DND-41 (cell line): ENCODE measurements at regions not wholly inside any gene's neighbourhood (a gene's known extent, or its start where the extent isn't known, plus 50 kb on each side); places are given as distances from the start of the nearest gene placed in this dataset.

Source experiments
- EZH2 ChIP-seq: IDR thresholded peaks from 3 replicates; pipeline ENCODE4 v1.6.1; 2012; ENCODE audit warnings: borderline replicate concordance, low read depth, mild to moderate bottlenecking, moderate library complexity, low read length, inconsistent platforms; ENCODE audit not compliant: severe bottlenecking
- TF ChIP-seq, protein P1 (sequence below): IDR thresholded peaks from 2 replicates; pipeline ENCODE4 v1.5.1; 2012; ENCODE audit warnings: borderline replicate concordance, low read length, moderate library complexity, mild to moderate bottlenecking; ENCODE audit not compliant: poor library complexity, severe bottlenecking; ENCODE audit errors: extremely low read depth

DNA sequence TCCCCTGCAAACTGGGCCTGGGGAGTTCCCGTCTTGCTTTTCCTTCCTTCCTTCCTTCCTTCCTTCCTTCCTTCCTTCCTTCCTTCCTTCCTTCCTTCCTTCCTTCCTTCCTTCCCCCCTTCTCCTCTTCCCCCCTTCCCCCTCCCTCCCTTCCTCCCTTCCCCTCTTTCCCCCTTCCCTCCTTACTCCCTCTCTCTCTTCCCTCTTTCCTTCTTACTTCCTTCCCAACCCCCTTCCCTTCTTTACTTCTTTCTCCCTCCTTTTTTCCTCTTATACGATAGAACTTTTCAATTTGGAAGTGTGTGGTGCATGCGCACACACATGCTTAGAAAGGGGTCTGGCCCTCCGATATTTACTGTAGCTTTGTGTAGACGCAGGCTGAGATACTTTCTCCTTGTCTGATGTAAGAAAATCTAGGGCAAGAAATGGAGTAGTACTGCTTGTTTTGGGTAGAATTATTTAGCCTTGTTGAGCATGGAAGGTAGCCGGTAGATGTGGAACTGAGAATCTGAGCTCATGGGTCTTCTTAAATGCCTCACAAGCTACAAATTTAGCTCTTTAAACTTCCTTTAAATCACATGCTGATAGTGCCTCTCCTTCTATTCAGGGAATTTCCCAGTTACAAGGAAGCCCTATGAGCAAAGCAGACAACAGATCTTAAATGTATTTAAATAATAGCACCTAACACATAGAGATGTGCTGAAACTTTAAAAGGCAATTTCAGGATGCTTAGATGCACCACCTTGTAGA is 189.6 kb downstream of the GPAT3 start:
- TF ChIP-seq, protein P1, sequence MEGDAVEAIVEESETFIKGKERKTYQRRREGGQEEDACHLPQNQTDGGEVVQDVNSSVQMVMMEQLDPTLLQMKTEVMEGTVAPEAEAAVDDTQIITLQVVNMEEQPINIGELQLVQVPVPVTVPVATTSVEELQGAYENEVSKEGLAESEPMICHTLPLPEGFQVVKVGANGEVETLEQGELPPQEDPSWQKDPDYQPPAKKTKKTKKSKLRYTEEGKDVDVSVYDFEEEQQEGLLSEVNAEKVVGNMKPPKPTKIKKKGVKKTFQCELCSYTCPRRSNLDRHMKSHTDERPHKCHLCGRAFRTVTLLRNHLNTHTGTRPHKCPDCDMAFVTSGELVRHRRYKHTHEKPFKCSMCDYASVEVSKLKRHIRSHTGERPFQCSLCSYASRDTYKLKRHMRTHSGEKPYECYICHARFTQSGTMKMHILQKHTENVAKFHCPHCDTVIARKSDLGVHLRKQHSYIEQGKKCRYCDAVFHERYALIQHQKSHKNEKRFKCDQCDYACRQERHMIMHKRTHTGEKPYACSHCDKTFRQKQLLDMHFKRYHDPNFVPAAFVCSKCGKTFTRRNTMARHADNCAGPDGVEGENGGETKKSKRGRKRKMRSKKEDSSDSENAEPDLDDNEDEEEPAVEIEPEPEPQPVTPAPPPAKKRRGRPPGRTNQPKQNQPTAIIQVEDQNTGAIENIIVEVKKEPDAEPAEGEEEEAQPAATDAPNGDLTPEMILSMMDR: no peak
- no peak for TF ChIP-seq EZH2
